ENCODE measurements at regions not wholly inside any gene's neighbourhood (a gene's known extent, or its start where the extent isn't known, plus 50 kb on each side); places are given as distances from the start of the nearest gene placed in this dataset.

DNA sequence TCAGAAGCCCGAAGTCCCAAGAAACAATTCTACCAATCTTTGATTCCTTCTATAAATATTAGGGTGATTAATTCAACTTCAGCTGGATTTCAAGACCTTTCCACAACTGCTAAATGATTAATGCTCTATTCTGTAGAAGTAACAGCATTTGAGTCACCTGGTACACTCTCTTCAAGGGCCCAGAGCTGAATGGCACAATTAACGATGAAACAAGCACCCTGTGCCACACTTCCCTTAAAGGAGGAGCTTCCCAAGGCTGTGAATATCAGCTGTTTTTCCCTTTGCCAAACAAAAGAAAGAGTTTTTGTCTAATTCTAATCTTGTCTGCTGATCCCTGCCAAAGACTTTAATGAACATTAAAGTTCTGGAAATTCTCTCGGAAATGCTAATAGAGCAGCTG is 56.0 kb downstream of the BOD1L2 start:
- DNase-seq (no peak), ATAC-seq (ENCODE audit: low FRiP score in 2 of 2) (no peak)
- H3K36me3 ChIP-seq = no peaks in the 10 kb centered on the region
- no peak overlapping the region for H3K4me3 ChIP-seq
- TF ChIP-seq POLR2AphosphoS5 (IDR thresholded peaks at IDR 0.05) (no peak), CTCF (IDR thresholded peaks at IDR 0.05) (no peak), EP300 (IDR thresholded peaks at IDR 0.05) (no peak), POLR2A (IDR thresholded peaks at IDR 0.05) (no peak)
- no peaks in the 10 kb centered on the region for H3K4me1 ChIP-seq
- WGBS, 2 donors = 70 to 72% methylated on average over 3 of the region's 3 CpGs
- no peaks in the 10 kb centered on the region for H3K9me3 ChIP-seq
- H3K27me3 ChIP-seq = no peaks in the 10 kb centered on the region
- H3K27ac ChIP-seq = no peak overlapping the region

GRCh38 chr18:57205641-57206040 is 58.8 kb downstream of the BOD1L2 start:
- no peaks in the 10 kb centered on the region for H3K9me3 ChIP-seq

GRCh38 chr18:57207124-57207916 is 60.4 kb downstream of the BOD1L2 start:
- 56 to 63% methylated on average over 6 of the region's 6 CpGs for WGBS, 2 donors
- Histone ChIP-seq H3K36me3 (no peaks in the 10 kb centered on the region), H3K4me3 (no peak overlapping the region), H3K27me3 (no peaks in the 10 kb centered on the region), H3K27ac (no peak overlapping the region), H3K9me3 (no peaks in the 10 kb centered on the region), H3K4me1 (peaks cover 0 to 11% (median 6%) of the 10 kb centered on the region in 4 donors)
- DNase-seq = no peak
- no peak for ATAC-seq (ENCODE audit: low FRiP score in 2 of 2)
- TF ChIP-seq CTCF (IDR thresholded peaks at IDR 0.05) = no peak

More at GRCh38 chr18:57205641-57206040, 58.8 kb downstream of the BOD1L2 start:
- TF ChIP-seq POLR2AphosphoS5 (IDR thresholded peaks at IDR 0.05) = no peak
- TF ChIP-seq CTCF (IDR thresholded peaks at IDR 0.05) = no peak
- no peak for TF ChIP-seq EP300 (IDR thresholded peaks at IDR 0.05)
- DNase-seq = no peak
- Histone ChIP-seq H3K36me3 (no peaks in the 10 kb centered on the region), H3K4me3 (no peak overlapping the region), H3K27ac (no peak overlapping the region), H3K4me1 (peaks cover 0 to 11% (median 6%) of the 10 kb centered on the region in 4 donors), H3K27me3 (no peaks in the 10 kb centered on the region)
- no peak for ATAC-seq (ENCODE audit: low FRiP score in 2 of 2)
- WGBS, 2 donors = 71 to 80% methylated on average over 4 of the region's 4 CpGs

DNA sequence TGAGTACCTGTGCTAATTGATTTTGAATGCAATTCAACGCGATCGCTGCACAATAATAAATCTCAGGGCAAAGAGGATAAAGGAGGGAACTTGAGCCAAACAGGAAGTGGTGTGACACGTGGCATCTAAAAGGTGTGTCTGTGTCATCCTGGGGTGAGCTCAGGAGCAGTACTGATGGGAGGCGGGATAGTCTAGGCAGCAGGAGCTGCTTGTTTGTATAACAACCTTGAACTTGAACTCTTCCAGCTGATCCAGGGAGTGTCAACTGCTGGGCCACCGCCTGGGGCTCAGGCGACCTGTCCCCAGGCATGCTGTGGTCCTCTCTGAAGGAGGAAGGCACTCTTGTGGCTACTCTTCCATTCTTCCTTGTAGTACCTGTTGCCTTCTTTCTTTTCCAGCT is 61.2 kb downstream of the BOD1L2 start:
- no peaks in the 10 kb centered on the region for H3K9me3 ChIP-seq
- no peaks in the 10 kb centered on the region for H3K36me3 ChIP-seq
- DNase-seq (peak in 1 of 2 donors; percentile 7), ATAC-seq (ENCODE audit: low FRiP score in 2 of 2) (no peak)
- peaks cover 0 to 11% (median 6%) of the 10 kb centered on the region in 4 donors for H3K4me1 ChIP-seq
- H3K4me3 ChIP-seq = no peak overlapping the region
- H3K27ac ChIP-seq = no peak overlapping the region
- 63 to 67% methylated on average over 7 of the region's 7 CpGs for WGBS, 2 donors
- TF ChIP-seq POLR2A (IDR thresholded peaks at IDR 0.05) = no peak
- no peak for TF ChIP-seq POLR2AphosphoS5 (IDR thresholded peaks at IDR 0.05)
- TF ChIP-seq CTCF (IDR thresholded peaks at IDR 0.05) = no peak
- H3K27me3 ChIP-seq = no peaks in the 10 kb centered on the region

DNA sequence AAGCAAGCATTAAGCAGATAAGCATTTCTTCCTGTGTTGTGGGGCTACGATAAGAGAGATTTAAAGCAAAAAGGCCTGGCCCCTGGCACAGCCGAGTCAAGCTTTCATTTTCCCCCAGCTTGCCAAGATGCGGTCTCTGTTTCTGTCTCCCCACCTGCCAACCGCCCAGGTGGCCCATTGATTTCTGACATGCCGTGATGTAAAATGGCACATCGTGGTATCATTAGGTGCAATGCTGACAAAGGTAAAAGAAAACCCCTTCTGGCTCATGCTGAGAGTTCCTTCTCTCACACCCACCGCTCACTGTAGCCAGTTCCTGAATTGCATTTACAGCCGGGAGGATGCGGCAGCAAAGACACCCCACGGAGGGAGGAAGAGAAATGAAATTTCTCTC is 62.8 kb downstream of the BOD1L2 start:
- H3K9me3 ChIP-seq = no peaks in the 10 kb centered on the region
- TF ChIP-seq EP300 (IDR thresholded peaks at IDR 0.05) (no peak), POLR2A (IDR thresholded peaks at IDR 0.05) (no peak), CTCF (IDR thresholded peaks at IDR 0.05) (no peak), POLR2AphosphoS5 (IDR thresholded peaks at IDR 0.05) (no peak)
- H3K27me3 ChIP-seq = no peaks in the 10 kb centered on the region
- no peak overlapping the region for H3K27ac ChIP-seq
- ATAC-seq (ENCODE audit: low FRiP score in 2 of 2) = peak in 1 of 2 donors; percentile 6
- H3K4me1 ChIP-seq = peaks cover 0 to 11% (median 6%) of the 10 kb centered on the region in 4 donors
- no peak for DNase-seq
- WGBS, 2 donors = 14 to 23% methylated on average over 10 of the region's 10 CpGs
- no peak overlapping the region for H3K4me3 ChIP-seq
- no peaks in the 10 kb centered on the region for H3K36me3 ChIP-seq

Measured in upper lobe of left lung (tissue), 6 donors.